HCT116 (cell line): ENCODE measurements at regions not wholly inside any gene's neighbourhood (a gene's known extent, or its start where the extent isn't known, plus 50 kb on each side); places are given as distances from the start of the nearest gene placed in this dataset.

Experiments
- ATF3 ChIP-seq: IDR thresholded peaks from 2 replicates; pipeline ENCODE4 v1.6.1; 2012
- EGR1 ChIP-seq: IDR thresholded peaks from 2 replicates; pipeline ENCODE4 v1.6.1; 2012; ENCODE audit warnings: low read depth
- ELF1 ChIP-seq: IDR thresholded peaks from 2 replicates; pipeline ENCODE4 v1.6.1; 2012; ENCODE audit warnings: low read depth, borderline replicate concordance
- FOSL1 ChIP-seq: IDR thresholded peaks from 2 replicates; pipeline ENCODE4 v1.6.1; 2012; ENCODE audit warnings: low read depth
- SIN3A ChIP-seq: IDR thresholded peaks from 2 replicates; pipeline ENCODE4 v1.6.1; 2012; ENCODE audit warnings: low read depth
- SP1 ChIP-seq: IDR thresholded peaks from 2 replicates; pipeline ENCODE4 v1.6.1; 2012; ENCODE audit warnings: low read depth
- TF ChIP-seq, protein P1 (sequence below): IDR thresholded peaks from 2 replicates; pipeline ENCODE4 v1.6.1; 2012; ENCODE audit warnings: low read depth
- TF ChIP-seq, protein P2 (sequence below), 3 experiments: fragments of 200-600 bp in 1 of 3; sonication (generic) in 1 of 3; IDR thresholded peaks in 2 of 3; conservative IDR thresholded peaks in 1 of 3; 2 replicates each; pipeline ENCODE4 v1.5.1; 2012 to 2017; ENCODE audit warnings: low read depth in 2 of 3, low read length in 2 of 3, antibody characterized with exemption in 1 of 3, borderline replicate concordance in 1 of 3, control low read depth in 1 of 3, mild to moderate bottlenecking in 1 of 3, mixed read lengths in 1 of 3, mixed run types in 1 of 3, moderate library complexity in 1 of 3; ENCODE audit not compliant: insufficient read depth in 1 of 3

GRCh38 chr10:63707254-63707910 is 186.2 kb downstream of the REEP3 start (continued):
- TF ChIP-seq ATF3, result peak; percentile 94
- TF ChIP-seq SP1, result peak; percentile 99
- TF ChIP-seq, protein P1, sequence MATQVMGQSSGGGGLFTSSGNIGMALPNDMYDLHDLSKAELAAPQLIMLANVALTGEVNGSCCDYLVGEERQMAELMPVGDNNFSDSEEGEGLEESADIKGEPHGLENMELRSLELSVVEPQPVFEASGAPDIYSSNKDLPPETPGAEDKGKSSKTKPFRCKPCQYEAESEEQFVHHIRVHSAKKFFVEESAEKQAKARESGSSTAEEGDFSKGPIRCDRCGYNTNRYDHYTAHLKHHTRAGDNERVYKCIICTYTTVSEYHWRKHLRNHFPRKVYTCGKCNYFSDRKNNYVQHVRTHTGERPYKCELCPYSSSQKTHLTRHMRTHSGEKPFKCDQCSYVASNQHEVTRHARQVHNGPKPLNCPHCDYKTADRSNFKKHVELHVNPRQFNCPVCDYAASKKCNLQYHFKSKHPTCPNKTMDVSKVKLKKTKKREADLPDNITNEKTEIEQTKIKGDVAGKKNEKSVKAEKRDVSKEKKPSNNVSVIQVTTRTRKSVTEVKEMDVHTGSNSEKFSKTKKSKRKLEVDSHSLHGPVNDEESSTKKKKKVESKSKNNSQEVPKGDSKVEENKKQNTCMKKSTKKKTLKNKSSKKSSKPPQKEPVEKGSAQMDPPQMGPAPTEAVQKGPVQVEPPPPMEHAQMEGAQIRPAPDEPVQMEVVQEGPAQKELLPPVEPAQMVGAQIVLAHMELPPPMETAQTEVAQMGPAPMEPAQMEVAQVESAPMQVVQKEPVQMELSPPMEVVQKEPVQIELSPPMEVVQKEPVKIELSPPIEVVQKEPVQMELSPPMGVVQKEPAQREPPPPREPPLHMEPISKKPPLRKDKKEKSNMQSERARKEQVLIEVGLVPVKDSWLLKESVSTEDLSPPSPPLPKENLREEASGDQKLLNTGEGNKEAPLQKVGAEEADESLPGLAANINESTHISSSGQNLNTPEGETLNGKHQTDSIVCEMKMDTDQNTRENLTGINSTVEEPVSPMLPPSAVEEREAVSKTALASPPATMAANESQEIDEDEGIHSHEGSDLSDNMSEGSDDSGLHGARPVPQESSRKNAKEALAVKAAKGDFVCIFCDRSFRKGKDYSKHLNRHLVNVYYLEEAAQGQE, result no peak
- TF ChIP-seq, protein P2, sequence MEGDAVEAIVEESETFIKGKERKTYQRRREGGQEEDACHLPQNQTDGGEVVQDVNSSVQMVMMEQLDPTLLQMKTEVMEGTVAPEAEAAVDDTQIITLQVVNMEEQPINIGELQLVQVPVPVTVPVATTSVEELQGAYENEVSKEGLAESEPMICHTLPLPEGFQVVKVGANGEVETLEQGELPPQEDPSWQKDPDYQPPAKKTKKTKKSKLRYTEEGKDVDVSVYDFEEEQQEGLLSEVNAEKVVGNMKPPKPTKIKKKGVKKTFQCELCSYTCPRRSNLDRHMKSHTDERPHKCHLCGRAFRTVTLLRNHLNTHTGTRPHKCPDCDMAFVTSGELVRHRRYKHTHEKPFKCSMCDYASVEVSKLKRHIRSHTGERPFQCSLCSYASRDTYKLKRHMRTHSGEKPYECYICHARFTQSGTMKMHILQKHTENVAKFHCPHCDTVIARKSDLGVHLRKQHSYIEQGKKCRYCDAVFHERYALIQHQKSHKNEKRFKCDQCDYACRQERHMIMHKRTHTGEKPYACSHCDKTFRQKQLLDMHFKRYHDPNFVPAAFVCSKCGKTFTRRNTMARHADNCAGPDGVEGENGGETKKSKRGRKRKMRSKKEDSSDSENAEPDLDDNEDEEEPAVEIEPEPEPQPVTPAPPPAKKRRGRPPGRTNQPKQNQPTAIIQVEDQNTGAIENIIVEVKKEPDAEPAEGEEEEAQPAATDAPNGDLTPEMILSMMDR (IDR thresholded peaks at IDR 0.05 in 2 of 3, conservative IDR thresholded peaks at IDR 0.05 in 1 of 3; ENCODE audit: borderline replicate concordance in 1 of 3, insufficient read depth in 1 of 3, low read depth in 2 of 3, low read length in 2 of 3), result 0 out of 6 replicates have a peak, but pooled peaks of 1 of the 3 experiments have one; percentile 6
- TF ChIP-seq FOSL1, result peak; percentile 100
- peak; percentile 97 for TF ChIP-seq SIN3A
- TF ChIP-seq EGR1, result peak; percentile 60; the same call in 1 of the 2 replicates
- no peak; the same call in 1 of the 2 replicates for TF ChIP-seq ELF1
